ENCODE measurements at regions not wholly inside any gene's neighbourhood (a gene's known extent, or its start where the extent isn't known, plus 50 kb on each side); places are given as distances from the start of the nearest gene placed in this dataset.

DNA sequence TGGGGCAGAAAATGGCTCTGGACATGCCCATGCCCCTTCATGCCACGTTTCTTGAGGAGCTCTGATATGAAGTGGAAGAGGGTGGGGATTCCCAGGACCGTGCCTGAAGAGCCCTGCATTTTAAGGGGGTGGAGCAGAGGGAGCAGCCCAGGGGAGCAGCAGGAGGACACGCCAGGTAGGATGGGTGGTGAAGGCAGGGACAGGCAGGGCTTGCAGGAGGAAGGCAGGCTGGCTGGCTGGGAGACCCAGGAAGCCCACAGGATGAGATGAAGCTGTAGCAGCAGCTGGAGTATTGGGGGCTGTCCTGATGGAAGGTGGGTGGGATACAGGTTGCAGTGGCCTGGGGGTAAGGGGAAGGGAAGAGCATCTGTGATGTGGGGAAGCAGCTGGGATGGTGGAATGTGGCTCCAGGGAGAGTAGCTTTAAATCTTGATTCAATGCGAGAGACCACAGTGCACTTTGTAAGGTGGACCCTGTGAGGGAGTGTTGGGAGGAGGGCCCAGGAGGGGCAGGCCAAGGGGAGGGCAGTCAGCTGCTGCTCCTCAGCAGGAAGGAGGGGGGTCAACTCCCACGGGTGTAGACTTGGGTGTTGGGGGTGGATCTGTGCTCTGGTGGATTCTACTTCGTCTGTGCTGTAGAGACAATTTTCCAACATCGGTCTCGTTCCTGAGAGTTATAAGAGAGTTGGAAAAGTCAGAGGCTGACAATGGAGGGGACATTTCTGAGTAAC is 242.6 kb upstream of the IRX4 start:
- no peak for DNase-seq (ENCODE audit: low spot score)
- intact Hi-C loops (cut with DNase I): no loop called here

DNA sequence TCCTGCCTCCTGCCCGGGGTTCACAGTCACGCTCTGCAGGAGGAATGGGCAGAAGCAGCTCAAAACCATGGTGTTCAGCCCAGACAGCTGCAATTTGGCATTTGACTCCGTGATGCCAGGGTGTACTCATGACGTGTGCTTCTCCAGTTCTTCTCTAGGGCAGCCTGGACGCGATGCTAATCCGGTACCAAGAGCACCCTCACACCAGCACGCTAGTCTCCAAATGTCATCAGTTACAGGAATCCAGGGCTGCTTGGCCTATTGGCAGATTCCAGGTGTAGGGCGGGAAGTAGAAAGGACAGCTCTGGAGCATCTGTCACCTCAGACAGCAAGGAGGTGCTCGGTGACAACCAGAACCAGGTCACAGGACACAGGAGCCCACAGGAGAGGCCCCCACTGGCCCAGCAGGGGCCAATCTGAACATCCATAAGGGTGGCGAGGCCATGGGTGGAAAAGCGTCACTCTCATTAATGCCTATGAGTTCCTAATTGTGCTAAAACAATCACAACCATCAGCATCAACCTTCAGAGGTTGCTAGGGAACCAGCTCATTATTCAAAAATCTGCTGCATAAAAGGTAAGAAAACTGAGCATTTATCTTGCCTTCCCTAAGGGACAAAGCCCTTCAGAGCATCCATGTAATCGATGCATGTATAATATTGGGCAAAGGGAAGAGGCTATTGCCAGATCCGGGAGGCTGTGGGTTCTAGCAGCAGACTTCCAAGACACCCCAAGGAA is 241.9 kb upstream of the IRX4 start:
- intact Hi-C loops (cut with DNase I): no loop called here
- DNase-seq (ENCODE audit: low spot score): no peak

DNA sequence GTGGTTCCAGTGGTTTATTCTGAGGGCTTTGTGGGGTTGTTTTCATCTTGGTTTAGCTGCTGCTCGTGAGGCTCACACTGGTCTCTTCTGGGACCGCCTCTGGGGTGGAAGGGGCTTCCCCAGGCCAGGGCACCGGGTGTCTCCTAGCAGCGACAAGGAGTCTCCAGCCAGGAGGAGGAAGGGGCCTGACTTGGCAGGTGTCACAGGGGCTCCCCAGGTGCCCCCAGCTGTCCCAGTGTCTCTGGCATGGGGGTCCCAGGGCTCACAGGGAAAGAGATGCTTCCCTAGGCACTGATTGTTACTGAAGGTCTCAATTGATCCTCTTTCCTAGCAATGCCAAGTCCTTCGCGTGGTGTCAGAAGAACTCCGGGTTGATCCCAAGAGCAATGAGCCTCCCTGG is 241.1 kb upstream of the IRX4 start:
- no peak for DNase-seq (ENCODE audit: low spot score)
- intact Hi-C loops (cut with DNase I): no loop called here

DNA sequence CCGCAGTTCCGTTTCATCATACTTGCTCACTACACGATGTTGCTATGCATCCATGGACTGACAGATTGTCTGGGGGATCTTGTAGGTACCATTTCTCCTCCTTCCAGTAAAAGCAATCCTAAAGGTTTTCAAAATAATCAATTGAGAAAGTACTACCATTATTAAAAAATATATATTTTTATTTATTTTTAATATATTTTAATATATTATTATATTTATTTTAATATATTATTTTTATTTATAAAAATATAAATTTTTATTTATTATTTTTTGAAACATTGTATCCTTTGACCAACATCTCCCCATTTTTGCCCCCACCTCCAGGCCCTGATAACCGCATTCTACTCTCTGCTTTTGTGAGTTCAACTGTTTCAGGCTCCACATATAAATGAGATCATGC is 237.6 kb upstream of the IRX4 start:
- no peak for DNase-seq (ENCODE audit: low spot score)
- intact Hi-C loops (cut with DNase I): no loop called here

- intact Hi-C loops (cut with DNase I): no loop called here
- no peak for DNase-seq (ENCODE audit: low spot score)
Measured at GRCh38 chr5:2119573-2119972, 236.8 kb upstream of the IRX4 start.

- intact Hi-C loops (cut with DNase I): no loop called here
- DNase-seq (ENCODE audit: low spot score): no peak
Measured at GRCh38 chr5:2113348-2114131, 230.8 kb upstream of the IRX4 start.

DNA sequence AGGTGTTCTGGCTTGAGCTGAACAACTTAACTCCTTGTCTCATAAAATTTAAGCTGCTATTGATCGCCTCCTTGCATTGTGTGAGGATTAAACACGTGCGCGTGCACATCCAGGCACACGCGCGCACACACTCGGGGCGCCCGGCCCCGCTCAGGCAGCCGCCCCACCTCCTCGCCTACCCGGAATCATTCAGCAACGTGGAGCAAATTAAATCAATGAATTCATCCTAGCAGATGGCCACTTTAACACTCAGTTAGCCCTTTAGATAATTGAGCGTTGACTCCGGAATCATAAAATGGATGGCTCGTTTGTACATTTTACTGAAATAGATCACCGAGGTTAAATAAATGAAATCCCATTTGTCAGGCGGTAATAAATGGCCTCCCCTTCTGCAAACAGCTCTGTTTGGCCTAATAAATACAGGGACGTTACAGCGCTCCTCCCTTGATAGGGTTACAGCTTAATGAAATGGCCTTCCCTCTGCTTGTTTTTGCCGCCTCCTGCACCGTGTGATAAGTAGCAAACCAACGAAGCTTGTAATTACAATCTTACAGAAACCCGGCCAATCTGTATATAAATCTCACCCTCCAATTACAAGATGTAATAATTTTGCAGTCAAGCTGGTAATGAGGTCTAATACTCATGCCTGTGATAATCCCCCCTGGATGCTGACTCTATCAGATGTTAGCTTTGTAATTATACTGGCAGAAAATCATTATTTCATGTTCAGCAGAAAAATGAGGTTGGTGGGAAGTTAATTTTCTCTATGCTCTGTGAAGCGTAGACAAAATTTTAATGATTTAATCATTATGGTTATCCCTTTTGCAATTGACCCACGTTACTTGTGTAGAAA is 229.7 kb upstream of the IRX4 start:
- intact Hi-C loops (cut with DNase I): no loop called here
- DNase-seq (ENCODE audit: low spot score): no peak

GRCh38 chr5:2111569-2112105 is 228.9 kb upstream of the IRX4 start:
- DNase-seq (ENCODE audit: low spot score): no peak
- intact Hi-C loops (cut with DNase I): no loop called here

DNA sequence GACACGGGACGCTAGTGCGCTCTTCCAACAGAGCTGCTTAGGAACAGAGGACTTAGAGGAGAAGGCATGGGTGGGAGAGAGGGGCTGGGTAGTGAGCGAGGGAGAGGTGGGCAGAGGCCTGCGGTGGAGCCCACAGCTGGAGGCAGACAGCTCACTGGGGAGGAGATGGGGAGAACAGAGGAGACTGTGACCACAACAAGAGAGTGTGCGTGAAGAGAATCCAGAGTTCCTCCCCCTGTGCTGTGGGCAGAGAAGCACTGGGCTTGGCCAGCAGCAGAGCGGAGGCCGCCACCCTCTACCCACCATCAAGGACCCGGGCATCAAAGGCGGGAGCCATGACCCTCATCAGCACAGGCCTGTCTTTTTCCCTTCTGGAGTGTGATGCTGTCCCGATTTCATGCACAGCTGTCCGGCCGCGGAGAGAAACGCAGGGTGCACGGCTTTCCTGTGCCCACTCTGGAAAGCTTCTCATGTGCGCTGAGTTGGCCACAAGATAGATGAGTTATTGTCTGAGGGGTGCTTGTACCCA is 228.3 kb upstream of the IRX4 start:
- DNase-seq (ENCODE audit: low spot score): no peak
- intact Hi-C loops (cut with DNase I): no loop called here

GRCh38 chr5:2110137-2110933 is 227.6 kb upstream of the IRX4 start:
- intact Hi-C loops (cut with DNase I): no loop called here

DNA sequence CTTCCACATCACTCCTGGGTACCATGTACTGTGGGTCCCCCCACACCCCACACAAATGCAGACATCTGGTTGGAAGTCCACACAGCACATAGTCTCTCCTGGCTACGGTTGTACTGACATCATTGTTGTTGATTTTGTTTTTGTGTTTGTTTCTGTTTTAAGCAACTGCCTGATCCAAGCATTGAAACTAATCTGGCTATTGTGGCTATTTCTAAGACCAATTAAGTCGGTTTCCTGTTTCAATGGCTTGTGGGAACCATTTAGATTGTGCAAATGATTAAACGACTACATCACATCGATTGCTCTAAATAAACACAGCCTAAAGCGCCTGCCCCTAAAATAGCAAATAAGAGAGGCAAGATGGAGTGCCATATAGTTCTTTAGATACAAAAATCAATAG is 226.8 kb upstream of the IRX4 start:
- no peak for DNase-seq (ENCODE audit: low spot score)
- intact Hi-C loops (cut with DNase I): no loop called here

More at GRCh38 chr5:2110137-2110933, 227.6 kb upstream of the IRX4 start:
- no peak for DNase-seq (ENCODE audit: low spot score)

DNA sequence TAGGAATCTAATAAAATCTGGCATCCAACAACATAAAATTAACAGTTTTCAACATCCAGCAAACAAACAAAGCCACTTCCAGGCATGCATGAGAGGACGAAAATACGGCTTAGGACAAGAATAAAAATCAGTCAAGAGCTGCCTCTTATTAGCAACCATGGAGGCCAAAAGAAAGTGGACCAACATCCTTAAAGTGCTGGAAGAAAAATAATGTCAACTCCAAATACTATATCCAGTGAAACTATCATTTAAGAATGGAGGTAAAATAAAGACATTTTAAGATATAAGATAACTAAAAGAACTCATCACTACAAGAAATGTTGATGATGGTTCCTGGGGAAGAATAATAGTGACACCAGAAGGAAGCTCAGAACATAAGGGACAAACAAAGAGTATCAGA is 224.0 kb upstream of the IRX4 start:
- intact Hi-C loops (cut with DNase I): no loop called here
- DNase-seq (ENCODE audit: low spot score): no peak

- no peak for DNase-seq (ENCODE audit: low spot score)
- intact Hi-C loops (cut with DNase I): no loop called here
Measured at GRCh38 chr5:2105141-2105540, 222.4 kb upstream of the IRX4 start.

DNA sequence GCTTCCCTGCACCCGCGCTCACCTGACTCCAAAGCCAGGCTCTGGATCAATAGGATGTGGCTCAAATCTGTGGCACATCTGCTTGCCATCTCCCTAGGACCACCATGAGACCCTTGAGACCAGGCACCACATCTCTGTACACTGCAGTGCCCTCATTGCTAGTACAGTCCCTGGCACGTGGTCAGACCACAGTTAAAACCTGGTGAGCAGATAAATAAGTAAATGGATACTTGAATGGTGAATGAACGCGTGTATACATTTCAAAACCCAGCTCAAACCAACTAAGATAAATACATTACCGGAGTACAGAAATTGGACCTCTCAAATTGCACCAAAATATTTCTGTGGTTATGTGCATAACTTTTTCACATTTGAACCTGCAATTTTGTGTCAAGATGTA is 221.2 kb upstream of the IRX4 start:
- intact Hi-C loops (cut with DNase I): no loop called here
- DNase-seq (ENCODE audit: low spot score): no peak

GRCh38 chr5:2102819-2103776 is 220.4 kb upstream of the IRX4 start:
- no peak for DNase-seq (ENCODE audit: low spot score)

GRCh38 chr5:2101685-2102084 is 219.0 kb upstream of the IRX4 start:
- DNase-seq (ENCODE audit: low spot score): no peak
- intact Hi-C loops (cut with DNase I): no loop called here

More at GRCh38 chr5:2102819-2103776, 220.4 kb upstream of the IRX4 start:
- intact Hi-C loops (cut with DNase I): no loop called here

- no peak for DNase-seq (ENCODE audit: low spot score)
- intact Hi-C loops (cut with DNase I): no loop called here
Measured at GRCh38 chr5:2096887-2097505, 214.3 kb upstream of the IRX4 start.

Measured in cardiac septum (tissue), 1 donor.